MM.1S (cell line): ENCODE measurements at regions not wholly inside any gene's neighbourhood (a gene's known extent, or its start where the extent isn't known, plus 50 kb on each side); places are given as distances from the start of the nearest gene placed in this dataset.

Experiments
- DNase-seq: peaks from one replicate; pipeline ENCODE4 v3.0.0-alpha.2; 2015
- H2AFZ ChIP-seq: fragments of 300-600 bp; sonication (generic); 2 replicates; pipeline ENCODE4 v1.6.0; 2016; ENCODE audit warnings: antibody characterized with exemption, low read length
- H3F3A ChIP-seq: fragments of 300-600 bp; sonication (generic); 2 replicates; pipeline ENCODE4 v1.6.1; 2016; ENCODE audit warnings: mild to moderate bottlenecking, antibody characterized with exemption, low read length, moderate library complexity, mixed read lengths; ENCODE audit not compliant: insufficient read depth
- H3K27ac ChIP-seq: fragments of 300-600 bp; sonication (generic); 2 replicates; pipeline ENCODE4 v1.5.1; 2016; ENCODE audit warnings: mild to moderate bottlenecking, low read length
- H3K27me3 ChIP-seq: fragments of 300-600 bp; sonication (generic); replicated peaks from 2 replicates; pipeline ENCODE4 v1.6.0; 2016; ENCODE audit warnings: low read length; ENCODE audit not compliant: insufficient read depth
- H3K36me3 ChIP-seq: fragments of 300-600 bp; sonication (generic); replicated peaks from 2 replicates; pipeline ENCODE4 v1.6.1; 2016; ENCODE audit warnings: mild to moderate bottlenecking, low read length, mixed read lengths; ENCODE audit not compliant: insufficient read depth
- H3K4me1 ChIP-seq: fragments of 300-600 bp; sonication (generic); 2 replicates; pipeline ENCODE4 v1.6.1; 2016; ENCODE audit warnings: low read length, mixed read lengths
- H3K4me2 ChIP-seq: fragments of 300-600 bp; sonication (generic); 2 replicates; pipeline ENCODE4 v1.6.0; 2016; ENCODE audit warnings: low read depth, low read length
- H3K4me3 ChIP-seq: fragments of 300-600 bp; sonication (generic); 2 replicates; pipeline ENCODE4 v1.5.1; 2016; ENCODE audit warnings: low read length, mixed read lengths
- H3K79me2 ChIP-seq: fragments of 300-600 bp; sonication (generic); 2 replicates; pipeline ENCODE4 v1.6.1; 2016; ENCODE audit warnings: mixed run types, low read length, mixed read lengths
- H3K9ac ChIP-seq: fragments of 300-600 bp; sonication (generic); 2 replicates; pipeline ENCODE4 v1.6.1; 2016; ENCODE audit warnings: low read length, mixed read lengths
- H3K9me2 ChIP-seq: fragments of 300-600 bp; sonication (generic); replicated peaks from 2 replicates; pipeline ENCODE4 v1.6.1; 2016; ENCODE audit warnings: mild to moderate bottlenecking, low read length, mixed read lengths; ENCODE audit not compliant: insufficient read depth
- H3K9me3 ChIP-seq: fragments of 300-600 bp; sonication (generic); replicated peaks from 2 replicates; pipeline ENCODE4 v1.6.1; 2016; ENCODE audit warnings: mild to moderate bottlenecking, low read length, mixed read lengths; ENCODE audit not compliant: insufficient read depth
- H4K20me1 ChIP-seq: fragments of 300-600 bp; sonication (generic); 2 replicates; pipeline ENCODE4 v1.6.1; 2016; ENCODE audit warnings: mild to moderate bottlenecking, low read length, moderate library complexity, mixed read lengths; ENCODE audit not compliant: insufficient read depth
- EZH2 ChIP-seq: fragments of 300-600 bp; sonication (generic); optimal IDR thresholded peaks from 2 replicates; pipeline ENCODE3; 2017; ENCODE audit warnings: low read depth, mild to moderate bottlenecking, antibody characterized with exemption, low read length, mixed read lengths
- EZH2phosphoT487 ChIP-seq: fragments of 300-600 bp; sonication (generic); IDR thresholded peaks from 2 replicates; pipeline ENCODE4 v1.6.1; 2018; ENCODE audit warnings: antibody characterized with exemption, low read length
- TF ChIP-seq, protein P1 (sequence below): fragments of 300-600 bp; sonication (generic); IDR thresholded peaks from 2 replicates; pipeline ENCODE4 v1.5.1; 2016; ENCODE audit warnings: antibody characterized with exemption, low read length, mixed read lengths

DNA sequence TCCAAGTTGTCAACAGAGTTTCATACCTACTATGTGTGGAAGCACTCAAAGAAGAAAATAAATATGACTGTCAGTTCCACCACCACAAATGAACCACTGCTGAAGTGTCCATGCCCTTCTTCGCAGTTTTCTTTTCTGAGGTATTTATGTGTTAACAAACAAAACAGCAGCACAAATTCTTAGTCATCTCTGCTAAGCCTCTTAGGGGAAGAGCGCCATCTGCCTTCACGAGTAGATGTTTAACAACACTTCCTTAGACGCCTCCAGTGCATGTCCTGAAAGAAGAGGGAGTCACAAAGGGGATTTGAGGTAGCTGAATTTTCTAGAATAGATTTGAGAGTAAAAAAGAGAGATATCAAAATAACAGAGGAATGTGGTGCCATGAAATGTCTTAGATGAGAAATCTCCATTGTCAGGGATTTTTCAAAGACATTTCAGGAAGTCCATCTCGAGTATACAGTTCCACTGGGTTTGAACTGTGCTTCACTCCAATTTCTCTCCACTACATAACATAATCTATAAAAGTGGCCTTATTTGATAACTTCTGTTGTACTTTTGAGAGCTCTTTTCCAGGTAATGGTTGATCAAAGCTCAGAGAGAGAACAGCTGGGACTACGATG lies 775.3 kb upstream of the POM121L12 start:
- no peaks in the 10 kb centered on the region for H3K4me1 ChIP-seq
- H3K36me3 ChIP-seq, result no peaks in the 10 kb centered on the region
- H3K4me3 ChIP-seq, result no peak overlapping the region
- no peaks in the 10 kb centered on the region for H3K9me3 ChIP-seq
- H4K20me1 ChIP-seq, result no peaks in the 10 kb centered on the region
- DNase-seq, result no peak
- no peaks in the 10 kb centered on the region for H3K9me2 ChIP-seq
- no peak overlapping the region for H3K27ac ChIP-seq
- H3K4me2 ChIP-seq, result no peak overlapping the region
- no peak overlapping the region for H2AFZ ChIP-seq
- no peaks in the 10 kb centered on the region for H3K27me3 ChIP-seq
- H3F3A ChIP-seq, result no peaks in the 10 kb centered on the region
- H3K79me2 ChIP-seq, result no peaks in the 10 kb centered on the region
- H3K9ac ChIP-seq, result no peak overlapping the region
- TF ChIP-seq EZH2phosphoT487 (no peak), EZH2 (no peak)
- TF ChIP-seq, protein P1, sequence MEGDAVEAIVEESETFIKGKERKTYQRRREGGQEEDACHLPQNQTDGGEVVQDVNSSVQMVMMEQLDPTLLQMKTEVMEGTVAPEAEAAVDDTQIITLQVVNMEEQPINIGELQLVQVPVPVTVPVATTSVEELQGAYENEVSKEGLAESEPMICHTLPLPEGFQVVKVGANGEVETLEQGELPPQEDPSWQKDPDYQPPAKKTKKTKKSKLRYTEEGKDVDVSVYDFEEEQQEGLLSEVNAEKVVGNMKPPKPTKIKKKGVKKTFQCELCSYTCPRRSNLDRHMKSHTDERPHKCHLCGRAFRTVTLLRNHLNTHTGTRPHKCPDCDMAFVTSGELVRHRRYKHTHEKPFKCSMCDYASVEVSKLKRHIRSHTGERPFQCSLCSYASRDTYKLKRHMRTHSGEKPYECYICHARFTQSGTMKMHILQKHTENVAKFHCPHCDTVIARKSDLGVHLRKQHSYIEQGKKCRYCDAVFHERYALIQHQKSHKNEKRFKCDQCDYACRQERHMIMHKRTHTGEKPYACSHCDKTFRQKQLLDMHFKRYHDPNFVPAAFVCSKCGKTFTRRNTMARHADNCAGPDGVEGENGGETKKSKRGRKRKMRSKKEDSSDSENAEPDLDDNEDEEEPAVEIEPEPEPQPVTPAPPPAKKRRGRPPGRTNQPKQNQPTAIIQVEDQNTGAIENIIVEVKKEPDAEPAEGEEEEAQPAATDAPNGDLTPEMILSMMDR, result no peak

DNA sequence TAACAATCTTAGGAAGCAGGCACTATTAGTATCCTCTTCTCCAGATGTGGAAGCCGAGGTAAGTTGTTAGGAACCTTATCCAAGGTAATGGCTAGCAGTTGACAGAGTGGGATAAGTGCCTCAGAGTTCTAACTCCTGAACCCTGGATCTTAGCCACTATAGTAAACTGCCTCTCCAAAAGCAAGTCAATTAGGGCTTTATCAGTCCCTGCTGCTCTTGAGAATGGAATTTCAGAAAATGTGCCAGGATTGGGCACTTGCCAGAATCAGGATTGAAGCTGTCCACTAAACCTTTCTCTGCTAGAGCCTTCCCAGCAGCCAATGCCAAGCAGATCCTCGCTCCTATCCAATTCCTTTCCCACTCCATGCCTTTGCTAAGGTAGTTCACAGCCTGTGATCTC lies 777.5 kb upstream of the POM121L12 start:
- H2AFZ ChIP-seq, result no peak overlapping the region
- no peak overlapping the region for H3K27ac ChIP-seq
- H4K20me1 ChIP-seq, result no peaks in the 10 kb centered on the region
- no peak overlapping the region for H3K4me3 ChIP-seq
- H3K9me2 ChIP-seq, result no peaks in the 10 kb centered on the region
- no peaks in the 10 kb centered on the region for H3K79me2 ChIP-seq
- no peaks in the 10 kb centered on the region for H3K4me1 ChIP-seq
- no peaks in the 10 kb centered on the region for H3K27me3 ChIP-seq
- no peaks in the 10 kb centered on the region for H3K9me3 ChIP-seq
- no peaks in the 10 kb centered on the region for H3F3A ChIP-seq
- H3K9ac ChIP-seq, result no peak overlapping the region
- no peaks in the 10 kb centered on the region for H3K36me3 ChIP-seq
- TF ChIP-seq EZH2, result no peak
- TF ChIP-seq EZH2phosphoT487, result no peak
- TF ChIP-seq, protein P1, result no peak
- H3K4me2 ChIP-seq, result no peak overlapping the region
- DNase-seq, result no peak

DNA sequence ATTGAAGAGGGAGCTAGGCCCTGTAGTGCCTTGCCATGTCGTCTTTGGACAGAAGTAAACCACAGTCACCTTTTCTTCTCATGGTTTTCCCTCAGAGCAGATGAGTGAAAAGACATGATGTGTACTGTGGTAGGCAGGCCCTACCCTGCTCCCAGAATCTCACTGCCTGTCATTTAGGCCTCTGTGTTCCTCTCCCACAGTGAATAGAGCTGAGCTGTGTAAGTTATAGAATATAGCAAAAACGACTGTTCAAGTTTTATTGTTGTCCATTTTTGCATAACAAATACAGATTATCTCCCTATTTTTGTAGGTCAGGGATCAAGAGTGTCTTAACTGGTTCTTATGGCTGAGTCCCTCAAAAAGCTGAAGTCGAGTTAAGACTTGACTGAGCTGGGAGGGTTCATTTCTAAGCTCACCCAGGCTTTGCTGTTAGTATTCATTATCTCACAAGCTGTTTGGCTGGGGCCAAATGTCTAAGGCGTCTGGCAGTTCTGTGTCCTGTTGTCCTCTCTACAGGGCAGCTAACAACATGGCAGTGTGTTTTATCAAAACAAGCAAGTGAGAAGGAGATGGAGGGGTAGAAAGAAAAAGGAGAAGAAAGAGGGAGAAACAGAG lies 780.9 kb upstream of the POM121L12 start:
- Histone ChIP-seq H3K4me2 (no peak overlapping the region), H3K79me2 (no peaks in the 10 kb centered on the region), H2AFZ (no peak overlapping the region), H3K4me3 (no peak overlapping the region), H4K20me1 (no peaks in the 10 kb centered on the region), H3K9ac (no peak overlapping the region), H3K27me3 (no peaks in the 10 kb centered on the region), H3F3A (no peaks in the 10 kb centered on the region), H3K9me2 (no peaks in the 10 kb centered on the region), H3K36me3 (no peaks in the 10 kb centered on the region), H3K9me3 (no peaks in the 10 kb centered on the region), H3K27ac (no peak overlapping the region), H3K4me1 (no peaks in the 10 kb centered on the region)
- TF ChIP-seq EZH2 (no peak), EZH2phosphoT487 (no peak)
- TF ChIP-seq, protein P1, result no peak
- no peak for DNase-seq
